HG03095 (cell line): ENCODE measurements at regions not wholly inside any gene's neighbourhood (a gene's known extent, or its start where the extent isn't known, plus 50 kb on each side); places are given as distances from the start of the nearest gene placed in this dataset.

Experiments
- ATAC-seq: cut with Tn5 transposase; IDR thresholded peaks from one replicate; pipeline ENCODE4 v1.9.1; 2021; ENCODE audit warnings: moderate library complexity; ENCODE audit not compliant: unreplicated experiment

- no peak for ATAC-seq
Observed at GRCh38 chr1:229047840-229048620, 222.9 kb upstream of the RAB4A start.

- ATAC-seq = no peak
Observed at GRCh38 chr1:229048896-229049295, 222.0 kb upstream of the RAB4A start.

- ATAC-seq = no peak
Observed at GRCh38 chr1:229056046-229056445, 214.9 kb upstream of the RAB4A start.

- no peak for ATAC-seq
Observed at GRCh38 chr1:229058111-229058561, 212.8 kb upstream of the RAB4A start.

GRCh38 chr1:229058729-229059128 lies 212.2 kb upstream of the RAB4A start:
- no peak for ATAC-seq

GRCh38 chr1:229059671-229060539 lies 211.0 kb upstream of the RAB4A start:
- ATAC-seq = no peak

- ATAC-seq = no peak
Observed at GRCh38 chr1:229062135-229062534, 208.8 kb upstream of the RAB4A start.

- ATAC-seq = no peak
Observed at GRCh38 chr1:229063154-229063773, 207.6 kb upstream of the RAB4A start.

GRCh38 chr1:229064320-229065168 lies 206.4 kb upstream of the RAB4A start:
- ATAC-seq = no peak

GRCh38 chr1:229065613-229066012 lies 205.3 kb upstream of the RAB4A start:
- ATAC-seq = no peak

- no peak for ATAC-seq
Observed at GRCh38 chr1:229066591-229066990, 204.3 kb upstream of the RAB4A start.

- no peak for ATAC-seq
Observed at GRCh38 chr1:229067546-229067945, 203.4 kb upstream of the RAB4A start.

GRCh38 chr1:229068270-229068987 lies 202.5 kb upstream of the RAB4A start:
- ATAC-seq = no peak

GRCh38 chr1:229069176-229069575 lies 201.7 kb upstream of the RAB4A start:
- no peak for ATAC-seq

GRCh38 chr1:229070168-229070567 lies 200.7 kb upstream of the RAB4A start:
- no peak for ATAC-seq

GRCh38 chr1:229073251-229073650 lies 197.7 kb upstream of the RAB4A start:
- ATAC-seq = no peak

GRCh38 chr1:229075217-229075616 lies 195.7 kb upstream of the RAB4A start:
- no peak for ATAC-seq

GRCh38 chr1:229075716-229076115 lies 195.2 kb upstream of the RAB4A start:
- no peak for ATAC-seq

- no peak for ATAC-seq
Observed at GRCh38 chr1:229076195-229076594, 194.7 kb upstream of the RAB4A start.

- ATAC-seq = no peak
Observed at GRCh38 chr1:229079016-229079595, 191.8 kb upstream of the RAB4A start.
